ENCODE measurements at regions not wholly inside any gene's neighbourhood (a gene's known extent, or its start where the extent isn't known, plus 50 kb on each side); places are given as distances from the start of the nearest gene placed in this dataset.
"Not testable (repeated sequence)": the region's sequence is repeated elsewhere in the genome, so short reads cannot be mapped to it uniquely, and the experiment has no call there.

DNA sequence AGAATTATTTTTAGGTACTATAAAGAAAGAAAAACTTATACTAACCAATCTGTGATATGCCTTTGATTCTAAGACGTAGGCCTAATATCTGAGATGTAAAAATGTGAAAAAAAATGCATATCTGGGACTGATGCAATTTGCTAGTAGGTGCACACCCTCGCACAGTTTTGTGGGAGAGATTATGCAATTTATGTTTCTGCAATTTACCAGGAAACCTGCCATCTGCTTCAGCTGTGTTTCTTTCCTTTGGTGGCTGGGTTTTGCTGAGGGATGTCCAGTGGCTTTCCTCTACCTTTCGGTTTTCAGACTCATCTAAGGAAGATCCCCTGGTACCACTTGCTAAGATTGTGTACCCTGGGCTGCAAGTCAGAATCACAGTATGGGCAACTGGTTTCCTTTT lies 186.9 kb downstream of the ZFP64 start:
- peak; percentile 40 for DNase-seq

- peak; percentile 78 for DNase-seq
Measured at GRCh38 chr20:52004018-52004417, 187.6 kb downstream of the ZFP64 start.

- peak; percentile 20 for DNase-seq
Measured at GRCh38 chr20:52003415-52003814, 188.2 kb downstream of the ZFP64 start.

GRCh38 chr20:52001999-52002666 lies 189.4 kb downstream of the ZFP64 start:
- peak; percentile 11 for DNase-seq

- not testable (repeated sequence) for DNase-seq
Measured at GRCh38 chr20:51997281-51997936, 194.2 kb downstream of the ZFP64 start.

GRCh38 chr20:51995551-51995951 lies 193.2 kb upstream of the SALL4 start:
- DNase-seq: no peak

GRCh38 chr20:51994751-51995417 lies 192.6 kb upstream of the SALL4 start:
- DNase-seq: no peak

- DNase-seq: no peak
Measured at GRCh38 chr20:51987812-51988211, 185.5 kb upstream of the SALL4 start.

GRCh38 chr20:51985013-51985415 lies 182.7 kb upstream of the SALL4 start:
- no peak for DNase-seq

DNA sequence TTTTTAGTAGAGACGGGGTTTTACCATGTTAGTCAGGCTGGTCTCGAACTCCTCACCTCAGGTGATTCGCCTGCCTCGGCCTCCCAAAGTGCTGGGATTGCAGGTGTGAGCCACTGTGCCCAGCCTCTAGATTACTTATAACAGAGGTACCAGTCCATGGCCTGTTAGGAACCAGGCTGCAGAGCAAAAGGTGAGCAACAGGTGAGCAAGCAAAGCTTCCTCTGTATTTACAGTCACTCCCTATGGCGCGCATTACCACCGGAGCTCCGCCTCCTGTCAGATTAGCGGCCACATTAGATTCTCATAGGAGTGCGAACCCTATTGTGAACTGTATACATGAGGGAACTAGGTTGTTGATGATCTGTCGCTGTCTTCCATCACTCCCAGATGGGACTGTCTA lies 178.0 kb upstream of the SALL4 start:
- no peak for DNase-seq

GRCh38 chr20:51979226-51979625 lies 176.9 kb upstream of the SALL4 start:
- no peak for DNase-seq

DNA sequence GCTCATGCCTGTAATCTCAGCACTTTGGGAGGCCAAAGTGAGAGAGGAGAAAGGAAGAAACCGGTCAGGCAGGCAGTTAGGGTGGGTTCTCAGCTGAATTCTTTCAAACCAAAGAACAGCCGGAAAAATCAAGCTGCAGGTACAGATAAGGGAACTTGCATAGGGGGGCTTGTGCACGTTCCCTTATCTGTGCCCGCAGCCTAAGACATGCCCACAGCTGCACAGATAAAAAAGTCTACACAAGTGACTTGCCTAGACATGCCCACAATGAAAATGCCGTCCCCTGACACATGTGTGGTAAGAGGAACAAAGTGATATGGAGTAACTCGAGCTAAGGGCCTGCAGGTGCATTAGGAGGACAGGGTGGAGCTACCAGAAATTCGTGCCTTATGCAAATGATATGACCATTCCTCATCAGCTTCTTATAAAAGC lies 175.8 kb upstream of the SALL4 start:
- peak; percentile 58 for DNase-seq

DNA sequence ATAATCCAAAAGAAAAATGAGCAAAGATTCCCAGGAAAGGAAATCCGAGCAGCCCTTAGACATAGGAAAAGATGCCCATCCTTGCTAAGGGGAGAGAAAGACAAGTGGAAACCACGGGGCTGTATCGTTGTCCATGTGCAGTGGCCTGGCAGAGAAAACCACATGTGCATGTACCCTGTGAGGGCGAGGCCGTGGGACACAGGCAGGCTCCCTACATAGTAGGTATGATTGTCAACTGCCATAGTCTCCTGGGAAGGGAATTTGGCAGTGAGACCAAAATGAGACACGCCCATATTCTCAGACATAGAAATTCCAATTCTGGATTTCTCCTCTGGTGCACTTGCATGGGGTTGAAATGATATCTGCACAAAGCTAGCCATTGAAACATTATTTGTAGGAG lies 169.7 kb upstream of the SALL4 start:
- DNase-seq: no peak

GRCh38 chr20:51970858-51971257 lies 168.5 kb upstream of the SALL4 start:
- DNase-seq: no peak

- no peak for DNase-seq
Measured at GRCh38 chr20:51969191-51969590, 166.9 kb upstream of the SALL4 start.

GRCh38 chr20:51968151-51968550 lies 165.8 kb upstream of the SALL4 start:
- no peak for DNase-seq

DNA sequence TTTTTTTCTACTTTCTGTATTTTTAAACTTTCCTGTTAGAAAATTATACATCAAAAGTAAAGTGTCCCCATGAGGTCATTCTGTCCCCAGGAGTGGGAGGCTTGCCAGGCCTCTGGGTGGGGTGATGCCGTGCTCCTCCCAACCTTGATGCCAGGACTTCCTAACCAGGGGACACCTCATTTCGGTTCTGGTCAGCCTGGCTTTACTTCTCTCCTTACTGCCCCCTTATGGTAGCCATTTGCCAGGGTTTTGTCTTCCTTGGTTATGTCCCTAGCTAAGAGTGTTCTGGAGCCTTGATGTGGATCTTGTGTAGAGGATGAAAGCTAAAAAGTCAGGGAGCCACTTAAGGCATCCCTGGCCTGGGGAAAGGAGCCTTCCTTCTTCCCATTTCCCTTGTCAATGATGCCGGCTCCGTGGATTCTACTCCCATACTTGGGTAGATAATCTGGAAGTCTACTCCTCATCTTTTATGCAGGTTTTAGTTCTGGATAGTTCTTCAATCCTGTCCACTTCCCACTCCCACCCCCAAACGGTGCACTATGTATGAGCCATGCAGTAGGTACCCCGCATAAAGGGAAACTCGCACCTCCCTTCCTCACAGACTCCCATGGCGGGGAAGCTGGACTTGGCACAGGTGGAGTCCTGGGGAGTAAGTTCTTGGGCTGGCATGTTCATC lies 164.1 kb upstream of the SALL4 start:
- no peak for DNase-seq

GRCh38 chr20:51961964-51962761 lies 159.8 kb upstream of the SALL4 start:
- no peak for DNase-seq

- no peak for DNase-seq
Measured at GRCh38 chr20:51960047-51960675, 157.8 kb upstream of the SALL4 start.

DNA sequence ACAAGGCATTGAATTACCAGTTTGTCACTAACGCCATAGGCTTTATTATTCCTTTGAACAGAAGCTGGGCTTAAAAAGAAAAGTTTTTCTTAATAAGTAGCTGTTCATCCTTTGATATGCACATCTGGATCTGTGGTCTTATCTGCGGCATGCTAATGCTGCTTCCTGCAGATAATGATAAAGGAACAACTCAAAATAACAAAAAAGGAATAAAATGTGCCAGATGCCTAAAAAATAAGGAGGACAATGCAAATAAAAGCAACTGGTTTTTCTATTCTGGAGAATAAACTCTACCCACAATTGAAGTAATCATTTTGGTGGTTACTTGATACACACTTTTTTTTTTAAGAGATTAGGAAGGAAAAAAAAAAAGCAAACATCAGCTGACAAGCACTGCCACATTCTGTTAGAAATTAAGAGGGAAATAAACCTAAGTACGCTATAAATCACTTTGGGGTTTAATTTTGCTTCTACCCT lies 156.8 kb upstream of the SALL4 start:
- no peak for DNase-seq

- no peak for DNase-seq
Measured at GRCh38 chr20:51958099-51959065, 156.1 kb upstream of the SALL4 start.
